BLaER1 treated with 17β-estradiol and CSF1 and Interleukin-3, amounts not matched to agents 10 nM and 100 nM (cell line): ENCODE measurements at regions not wholly inside any gene's neighbourhood (a gene's known extent, or its start where the extent isn't known, plus 50 kb on each side); places are given as distances from the start of the nearest gene placed in this dataset.

Source experiments
- H3K27ac ChIP-seq, 11 experiments: shearing (Covaris generic); formaldehyde crosslinking; 2 replicates each; pipeline ENCODE4 v1.8.1; 2022
- H3K27me3 ChIP-seq, 11 experiments: shearing (Covaris generic); formaldehyde crosslinking; 2 replicates each; pipeline ENCODE4 v1.8.1; 2022
- H3K36me3 ChIP-seq, 11 experiments: shearing (Covaris generic); formaldehyde crosslinking; 2 replicates each; pipeline ENCODE4 v1.8.1; 2022
- H3K4me1 ChIP-seq, 10 experiments: shearing (Covaris generic); formaldehyde crosslinking; 2 replicates each; pipeline ENCODE4 v1.8.1; 2022
- H3K4me2 ChIP-seq, 11 experiments: shearing (Covaris generic); formaldehyde crosslinking; 2 replicates each; pipeline ENCODE4 v1.8.1; 2022
- H3K4me3 ChIP-seq, 10 experiments: shearing (Covaris generic); formaldehyde crosslinking; 2 replicates each; pipeline ENCODE4 v1.8.1; 2022
- H3K9ac ChIP-seq, 11 experiments: shearing (Covaris generic); formaldehyde crosslinking; 2 replicates each; pipeline ENCODE4 v1.8.1; 2022
- H3K9me3 ChIP-seq, 11 experiments: shearing (Covaris generic); formaldehyde crosslinking; replicated peaks in 1 of 11; 2 replicates each; pipeline ENCODE4 v1.8.1; 2022
- H4K20me1 ChIP-seq, 11 experiments: shearing (Covaris generic); formaldehyde crosslinking; 2 replicates each; pipeline ENCODE4 v1.8.1; 2022
- Cebpa-rat ChIP-seq, 11 experiments: shearing (Covaris generic); IDR thresholded peaks; 2 replicates each; pipeline ENCODE4 v1.8.1; 2022

DNA sequence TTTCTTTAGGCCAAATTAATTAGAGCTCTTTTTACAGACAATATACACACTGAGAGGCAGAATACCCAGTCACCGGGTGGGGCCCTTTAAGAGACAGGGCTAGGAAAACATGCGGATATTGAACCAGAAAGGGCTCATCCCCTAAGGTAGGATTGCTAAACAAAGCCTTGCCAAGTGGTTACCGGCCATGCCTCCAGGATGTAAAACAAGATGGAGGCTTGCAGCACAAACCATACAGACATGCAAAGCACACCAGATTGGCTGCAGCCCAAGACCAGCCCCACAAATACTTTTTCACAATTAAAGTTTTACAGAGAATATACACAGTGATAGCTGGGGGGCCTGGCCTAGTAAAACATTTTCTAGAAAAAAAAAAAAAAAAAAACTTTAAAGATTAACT lies 210.0 kb downstream of the KLHL4 start:
- H3K9ac ChIP-seq, result no peak overlapping the region
- H3K4me1 ChIP-seq, result peaks cover 0 to 10% (median 0%) of the 10 kb centered on the region in 10 experiments; a peak in 8 of 20 replicates
- H3K36me3 ChIP-seq, result no peaks in the 10 kb centered on the region
- H3K9me3 ChIP-seq, result peaks cover 0 to 14% (median 0%) of the 10 kb centered on the region in 11 experiments; a peak in 5 of 22 replicates
- H3K4me3 ChIP-seq, result no peak overlapping the region
- peaks cover 47 to 99% (median 91%) of the 10 kb centered on the region in 11 experiments for H3K27me3 ChIP-seq
- no peak for TF ChIP-seq Cebpa-rat (IDR thresholded peaks at IDR 0.05)
- peak overlapping the region in 6 of 11 experiments; percentile 17 to 47 (median 37); a peak in 8 of 22 replicates for H3K4me2 ChIP-seq
- H4K20me1 ChIP-seq, result no peaks in the 10 kb centered on the region; a peak in 2 of 22 replicates
- H3K27ac ChIP-seq, result no peak overlapping the region

DNA sequence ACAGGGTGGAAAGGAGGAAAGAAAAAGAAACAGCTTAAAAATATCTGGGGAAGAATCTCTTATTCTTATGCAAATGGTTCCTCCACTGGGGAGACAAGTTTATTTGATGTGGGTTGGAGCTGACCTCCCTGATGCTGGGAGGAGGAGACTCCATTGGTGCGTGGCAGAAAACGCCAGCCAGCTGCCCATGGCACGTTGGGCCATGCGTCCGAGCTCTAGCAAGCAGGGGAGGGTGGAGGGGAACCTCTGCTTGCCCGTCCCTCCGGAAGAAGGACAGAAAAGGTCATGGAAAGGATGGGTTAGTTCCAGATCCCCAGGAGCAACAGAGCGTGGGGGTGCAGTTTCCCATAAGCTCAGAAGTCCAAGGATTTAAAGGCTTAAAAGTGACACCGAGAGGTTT lies 210.4 kb downstream of the KLHL4 start:
- Histone ChIP-seq H3K4me3 (no peak overlapping the region), H3K9ac (no peak overlapping the region), H3K9me3 (peaks cover 0 to 14% (median 0%) of the 10 kb centered on the region in 11 experiments; a peak in 5 of 22 replicates), H3K4me1 (peaks cover 0 to 10% (median 0%) of the 10 kb centered on the region in 10 experiments; a peak in 8 of 20 replicates), H4K20me1 (no peaks in the 10 kb centered on the region; a peak in 2 of 22 replicates), H3K36me3 (no peaks in the 10 kb centered on the region), H3K4me2 (peak overlapping the region in 6 of 11 experiments; percentile 17 to 47 (median 37); a peak in 8 of 22 replicates), H3K27ac (no peak overlapping the region), H3K27me3 (peaks cover 44 to 99% (median 90%) of the 10 kb centered on the region in 11 experiments)
- TF ChIP-seq Cebpa-rat (IDR thresholded peaks at IDR 0.05), result no peak

DNA sequence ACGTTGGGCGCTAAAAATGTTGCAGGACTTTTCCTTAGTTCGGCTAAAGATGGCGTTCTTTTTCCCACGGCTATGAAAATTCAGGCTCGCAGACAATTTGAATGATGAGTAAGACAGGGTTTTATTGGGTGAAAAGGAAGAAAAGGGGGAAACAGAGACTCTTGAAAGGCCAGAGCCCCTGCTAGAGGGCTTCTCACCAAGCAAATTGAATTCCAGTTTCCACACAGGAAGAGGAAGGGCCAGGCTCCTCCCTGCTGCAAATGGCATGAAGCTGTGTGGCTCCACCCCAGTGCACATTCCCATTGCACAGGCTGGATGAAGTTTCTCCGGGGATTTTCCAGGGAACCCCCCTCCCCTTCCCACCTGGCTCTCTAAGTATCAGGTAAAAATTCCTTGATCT lies 210.9 kb downstream of the KLHL4 start:
- Histone ChIP-seq H4K20me1 (no peaks in the 10 kb centered on the region; a peak in 2 of 22 replicates), H3K9ac (no peak overlapping the region), H3K9me3 (peaks cover 0 to 14% (median 0%) of the 10 kb centered on the region in 11 experiments; a peak in 5 of 22 replicates), H3K27me3 (peaks cover 47 to 99% (median 91%) of the 10 kb centered on the region in 11 experiments), H3K36me3 (no peaks in the 10 kb centered on the region), H3K4me2 (no peak overlapping the region; a peak in 2 of 22 replicates), H3K4me1 (peaks cover 0 to 10% (median 0%) of the 10 kb centered on the region in 10 experiments; a peak in 8 of 20 replicates), H3K4me3 (no peak overlapping the region), H3K27ac (no peak overlapping the region)
- no peak for TF ChIP-seq Cebpa-rat (IDR thresholded peaks at IDR 0.05)

DNA sequence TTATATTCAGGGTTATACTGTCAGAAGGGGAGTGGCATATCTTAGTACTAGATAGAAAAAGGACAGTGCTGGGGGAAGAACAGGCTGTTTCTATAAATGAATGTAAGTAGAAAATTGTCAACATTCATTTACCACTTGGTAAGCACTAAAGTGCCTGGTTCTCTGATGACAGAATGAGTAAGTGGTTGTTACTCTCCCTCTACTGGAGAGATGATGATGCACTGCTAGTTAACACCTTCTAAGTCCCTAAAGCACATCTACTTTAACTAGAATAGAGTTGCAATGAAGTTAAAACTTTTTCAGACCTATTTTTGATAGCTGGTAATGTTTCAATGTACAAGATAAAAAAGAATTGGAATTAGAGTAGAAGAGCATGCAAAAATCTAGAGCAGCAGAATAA lies 214.5 kb downstream of the KLHL4 start:
- Histone ChIP-seq H3K4me2 (no peak overlapping the region), H3K4me3 (no peak overlapping the region), H3K27ac (no peak overlapping the region), H4K20me1 (no peaks in the 10 kb centered on the region; a peak in 1 of 22 replicates), H3K9ac (no peak overlapping the region), H3K36me3 (no peaks in the 10 kb centered on the region), H3K4me1 (peaks cover 0 to 10% (median 0%) of the 10 kb centered on the region in 10 experiments; a peak in 8 of 20 replicates), H3K9me3 (peaks cover 0 to 7% (median 0%) of the 10 kb centered on the region in 11 experiments; a peak in 4 of 22 replicates), H3K27me3 (peaks cover 54 to 98% (median 83%) of the 10 kb centered on the region in 11 experiments)
- TF ChIP-seq Cebpa-rat (IDR thresholded peaks at IDR 0.05), result no peak

DNA sequence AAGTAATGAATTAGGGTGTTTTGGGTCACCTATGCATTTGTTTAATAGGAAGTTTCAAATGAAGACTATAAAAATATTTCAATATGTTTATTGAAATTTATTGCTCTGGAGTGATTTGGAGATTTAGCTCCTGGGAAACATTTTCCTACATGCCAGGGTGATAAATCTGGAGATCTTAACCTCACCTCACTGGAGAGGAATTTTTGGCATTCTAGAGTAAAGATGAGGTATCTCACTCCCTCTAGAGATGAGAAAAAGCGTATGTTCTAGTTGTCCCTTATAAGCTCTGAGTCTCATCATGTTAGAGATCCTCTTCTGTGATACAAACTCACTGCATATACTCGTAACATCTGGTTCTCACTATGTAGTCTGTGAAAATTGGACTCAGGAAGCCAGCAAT lies 219.0 kb downstream of the KLHL4 start:
- no peak for TF ChIP-seq Cebpa-rat (IDR thresholded peaks at IDR 0.05)
- peaks cover 54 to 97% (median 84%) of the 10 kb centered on the region in 11 experiments for H3K27me3 ChIP-seq
- no peaks in the 10 kb centered on the region for H4K20me1 ChIP-seq
- no peaks in the 10 kb centered on the region for H3K4me1 ChIP-seq
- no peak overlapping the region for H3K4me3 ChIP-seq
- H3K9ac ChIP-seq, result no peak overlapping the region
- H3K4me2 ChIP-seq, result no peak overlapping the region
- no peaks in the 10 kb centered on the region for H3K9me3 ChIP-seq
- no peak overlapping the region for H3K27ac ChIP-seq
- H3K36me3 ChIP-seq, result no peaks in the 10 kb centered on the region

DNA sequence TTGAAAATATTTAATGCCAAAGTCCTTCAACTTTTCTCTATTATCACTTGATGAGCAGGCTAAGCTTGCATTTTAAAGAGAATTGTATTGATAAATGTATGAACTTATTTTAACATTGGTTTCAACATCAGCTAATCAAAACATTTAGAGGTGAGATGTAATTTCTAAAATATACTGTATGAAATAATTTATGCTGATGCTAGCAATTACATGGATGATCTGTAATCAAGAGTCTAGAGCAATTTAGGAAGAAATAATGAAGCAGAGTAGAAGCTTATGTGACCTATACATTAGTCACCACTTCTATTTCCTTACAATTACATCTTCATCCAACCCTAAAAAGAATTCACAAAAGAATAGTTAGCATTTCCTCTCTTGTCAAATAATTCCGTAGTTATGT lies 226.8 kb downstream of the KLHL4 start:
- Histone ChIP-seq H3K27me3 (peaks cover 62 to 100% (median 90%) of the 10 kb centered on the region in 11 experiments), H3K9ac (no peak overlapping the region), H3K4me3 (no peak overlapping the region), H3K4me2 (no peak overlapping the region), H3K36me3 (no peaks in the 10 kb centered on the region), H3K9me3 (no peaks in the 10 kb centered on the region), H4K20me1 (0 out of 22 replicates have a peak, but pooled peaks cover 0 to 5% (median 0%) of the 10 kb centered on the region in 11 experiments), H3K4me1 (no peaks in the 10 kb centered on the region), H3K27ac (no peak overlapping the region)
- TF ChIP-seq Cebpa-rat (IDR thresholded peaks at IDR 0.05), result no peak

DNA sequence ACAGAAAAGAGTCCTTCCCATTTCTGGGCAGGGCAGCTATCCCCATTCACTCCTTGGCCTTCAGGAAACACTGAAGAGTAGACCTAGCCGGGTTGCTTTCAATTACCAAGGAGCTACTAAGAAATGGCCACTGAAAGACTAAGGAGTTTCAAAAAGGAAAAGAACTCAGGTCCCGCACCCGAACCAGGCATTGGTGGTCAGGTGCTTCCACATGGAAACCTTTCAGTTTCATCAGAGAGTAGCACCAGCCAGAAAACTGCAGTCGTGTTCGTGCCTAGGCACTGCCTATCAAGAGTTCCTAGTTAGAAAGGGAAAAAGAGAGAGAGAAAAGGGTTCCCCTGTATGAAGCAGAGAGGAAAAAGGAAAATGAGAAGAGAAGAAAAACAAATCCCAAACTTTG lies 237.9 kb downstream of the KLHL4 start:
- Histone ChIP-seq H3K4me2 (no peak overlapping the region), H4K20me1 (no peaks in the 10 kb centered on the region), H3K9me3 (peaks cover 16 to 35% (median 27%) of the 10 kb centered on the region in 11 experiments), H3K36me3 (no peaks in the 10 kb centered on the region), H3K4me3 (no peak overlapping the region), H3K27ac (no peak overlapping the region), H3K27me3 (peaks cover 54 to 97% (median 87%) of the 10 kb centered on the region in 11 experiments), H3K9ac (no peak overlapping the region), H3K4me1 (no peaks in the 10 kb centered on the region)
- no peak for TF ChIP-seq Cebpa-rat (IDR thresholded peaks at IDR 0.05)

DNA sequence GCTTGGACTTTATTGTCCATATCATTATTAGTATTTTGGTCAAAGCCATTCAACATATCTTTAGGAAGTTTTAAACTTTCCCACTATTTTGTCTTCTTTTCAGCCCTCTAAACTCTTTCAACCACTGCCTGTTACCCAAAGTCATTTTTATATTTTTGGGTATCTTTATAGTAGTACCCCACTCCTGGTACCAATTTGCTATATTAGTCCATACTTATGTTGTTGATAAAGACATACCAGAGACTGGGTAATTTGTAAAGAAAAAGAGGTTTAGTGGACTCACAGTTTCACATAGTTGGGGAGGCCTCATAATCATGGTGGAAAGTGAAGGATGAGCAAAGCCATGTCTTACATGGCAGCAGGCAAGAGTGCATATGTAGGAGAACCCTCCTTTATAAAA lies 271.4 kb downstream of the KLHL4 start:
- Histone ChIP-seq H3K36me3 (no peaks in the 10 kb centered on the region), H3K9me3 (peaks cover 19 to 43% (median 24%) of the 10 kb centered on the region in 11 experiments)
- TF ChIP-seq Cebpa-rat (IDR thresholded peaks at IDR 0.05), result no peak

DNA sequence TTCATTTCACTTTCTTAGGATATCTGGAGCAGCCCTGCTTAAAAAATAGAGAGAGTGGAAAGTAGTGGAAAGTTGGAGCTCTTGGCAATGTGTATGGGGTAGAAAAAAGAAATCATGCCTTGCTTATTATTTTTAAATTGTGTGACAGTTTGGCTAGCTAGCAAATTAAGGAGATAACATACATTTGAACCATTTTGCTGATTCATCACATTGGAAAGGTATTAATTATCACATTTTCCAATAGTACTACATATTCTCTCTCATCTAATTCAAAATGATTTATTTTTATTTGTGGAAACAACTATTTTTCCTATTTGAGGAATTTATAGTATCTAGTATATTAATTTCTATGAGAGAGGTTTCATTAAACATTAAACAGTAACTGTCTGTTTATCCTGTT lies 280.4 kb downstream of the KLHL4 start:
- H3K9ac ChIP-seq, result no peak overlapping the region
- H3K4me1 ChIP-seq, result no peaks in the 10 kb centered on the region
- no peak for TF ChIP-seq Cebpa-rat (IDR thresholded peaks at IDR 0.05)
- H3K4me3 ChIP-seq, result no peak overlapping the region
- no peak overlapping the region for H3K27ac ChIP-seq
- no peaks in the 10 kb centered on the region for H4K20me1 ChIP-seq
- 0 out of 22 replicates have a peak, but pooled peaks cover 0 to 6% (median 0%) of the 10 kb centered on the region in 11 experiments for H3K9me3 ChIP-seq
- no peak overlapping the region for H3K4me2 ChIP-seq
- no peaks in the 10 kb centered on the region for H3K36me3 ChIP-seq
- H3K27me3 ChIP-seq, result peaks cover 47 to 100% (median 93%) of the 10 kb centered on the region in 11 experiments

More for the DNA sequence above, 271.4 kb downstream of the KLHL4 start:
- no peak overlapping the region for H3K9ac ChIP-seq
- no peak overlapping the region for H3K27ac ChIP-seq
- H3K4me1 ChIP-seq, result no peaks in the 10 kb centered on the region
- no peak overlapping the region for H3K4me2 ChIP-seq
- peaks cover 26 to 90% (median 84%) of the 10 kb centered on the region in 11 experiments for H3K27me3 ChIP-seq
- H3K4me3 ChIP-seq, result no peak overlapping the region
- H4K20me1 ChIP-seq, result no peaks in the 10 kb centered on the region
